Activated naive CD8-positive, alpha-beta T cell treated with anti-CD3 and anti-CD28 coated beads, Interleukin-2, amount 50 U/mL, for 24 hours (primary cell): ENCODE measurements at regions not wholly inside any gene's neighbourhood (a gene's known extent, or its start where the extent isn't known, plus 50 kb on each side); places are given as distances from the start of the nearest gene placed in this dataset.
"Not testable (repeated sequence)": the region's sequence is repeated elsewhere in the genome, so short reads cannot be mapped to it uniquely, and the experiment has no call there.

Experiments
- ATAC-seq: fragments of 150-1000 bp; cut with Tn5 transposase; one replicate; pipeline ENCODE4 v1.10.0; 2021
- DNase-seq: peaks from one replicate; pipeline ENCODE4 v3.0.0; 2021
- H3K27ac Mint-ChIP-seq: one replicate; pipeline ENCODE4 v1.8.0; 2021; ENCODE audit warnings: mild to moderate bottlenecking, mixed read lengths
- H3K27me3 Mint-ChIP-seq: one replicate; pipeline ENCODE4 v1.8.0; 2021; ENCODE audit warnings: mixed read lengths
- H3K36me3 Mint-ChIP-seq: one replicate; pipeline ENCODE4 v1.8.0; 2021; ENCODE audit warnings: low read depth, mixed read lengths
- H3K4me1 Mint-ChIP-seq: one replicate; pipeline ENCODE4 v1.8.0; 2021; ENCODE audit warnings: mixed read lengths
- H3K4me3 Mint-ChIP-seq: one replicate; pipeline ENCODE4 v1.8.0; 2021; ENCODE audit warnings: mild to moderate bottlenecking, moderate library complexity, mixed read lengths
- H3K9me3 Mint-ChIP-seq: one replicate; pipeline ENCODE4 v1.8.0; 2021; ENCODE audit warnings: mixed read lengths

GRCh38 chr14:51455041-51455835 lies 196.5 kb upstream of the FRMD6 start:
- Mint-ChIP-seq H3K9me3 (peaks cover 4% of the 10 kb centered on the region), H3K27me3 (peaks cover 4% of the 10 kb centered on the region), H3K4me3 (no peak overlapping the region), H3K4me1 (no peaks in the 10 kb centered on the region), H3K36me3 (no peaks in the 10 kb centered on the region), H3K27ac (no peak overlapping the region)
- DNase-seq (no peak), ATAC-seq (no peak)

- H3K27ac Mint-ChIP-seq: no peak overlapping the region
- DNase-seq: no peak
- H3K27me3 Mint-ChIP-seq: peaks cover 4% of the 10 kb centered on the region
- peaks cover 4% of the 10 kb centered on the region for H3K9me3 Mint-ChIP-seq
- no peak for ATAC-seq
- no peaks in the 10 kb centered on the region for H3K4me1 Mint-ChIP-seq
- no peak overlapping the region for H3K4me3 Mint-ChIP-seq
- H3K36me3 Mint-ChIP-seq: no peaks in the 10 kb centered on the region
These were observed 193.7 kb upstream of the FRMD6 start for GRCh38 chr14:51457843-51458562.

DNA sequence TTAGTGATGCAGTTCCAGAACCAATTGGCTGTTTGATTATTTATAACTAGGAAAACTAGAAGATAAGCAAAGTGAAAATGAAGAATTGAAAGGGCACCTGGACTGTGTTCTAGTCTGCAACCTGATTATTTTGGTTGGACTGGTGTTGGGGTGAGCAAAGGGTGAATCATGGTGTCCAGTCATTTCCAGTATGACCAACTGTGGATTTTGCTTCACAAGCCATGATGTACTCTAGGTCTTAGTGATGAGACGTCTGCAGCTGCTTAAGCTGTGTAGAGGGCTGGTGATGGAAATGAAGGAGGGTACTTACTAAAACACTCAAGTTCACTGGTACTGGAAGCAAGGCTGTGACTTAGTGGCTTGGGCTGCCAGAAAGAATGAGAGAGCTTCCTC lies 193.2 kb upstream of the FRMD6 start:
- Mint-ChIP-seq H3K9me3 (peaks cover 4% of the 10 kb centered on the region), H3K4me1 (no peaks in the 10 kb centered on the region), H3K4me3 (no peak overlapping the region), H3K27me3 (peaks cover 4% of the 10 kb centered on the region), H3K36me3 (no peaks in the 10 kb centered on the region), H3K27ac (no peak overlapping the region)
- ATAC-seq (no peak), DNase-seq (no peak)

DNA sequence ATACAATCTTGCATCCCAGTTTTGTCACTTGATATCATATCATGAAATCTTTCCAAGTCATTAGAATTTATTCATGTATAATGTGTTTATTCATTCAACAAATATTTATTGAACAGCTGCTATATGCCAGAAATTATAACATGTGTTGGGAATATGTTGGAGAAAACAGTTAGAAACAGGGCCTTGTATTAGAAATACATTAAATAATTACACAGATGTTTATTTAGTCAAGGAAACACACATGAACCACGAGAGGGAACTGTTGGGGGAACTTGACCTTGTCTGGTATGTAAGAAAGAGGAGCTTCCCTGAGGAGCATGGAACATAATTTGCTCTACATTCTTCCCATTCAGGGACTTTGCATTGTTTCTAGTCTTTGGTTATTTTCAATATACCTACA lies 191.7 kb upstream of the FRMD6 start:
- Mint-ChIP-seq H3K27me3 (peaks cover 4% of the 10 kb centered on the region), H3K36me3 (no peaks in the 10 kb centered on the region), H3K9me3 (peaks cover 4% of the 10 kb centered on the region), H3K4me3 (no peak overlapping the region), H3K4me1 (no peaks in the 10 kb centered on the region), H3K27ac (no peak overlapping the region)
- DNase-seq: no peak
- ATAC-seq: no peak

DNA sequence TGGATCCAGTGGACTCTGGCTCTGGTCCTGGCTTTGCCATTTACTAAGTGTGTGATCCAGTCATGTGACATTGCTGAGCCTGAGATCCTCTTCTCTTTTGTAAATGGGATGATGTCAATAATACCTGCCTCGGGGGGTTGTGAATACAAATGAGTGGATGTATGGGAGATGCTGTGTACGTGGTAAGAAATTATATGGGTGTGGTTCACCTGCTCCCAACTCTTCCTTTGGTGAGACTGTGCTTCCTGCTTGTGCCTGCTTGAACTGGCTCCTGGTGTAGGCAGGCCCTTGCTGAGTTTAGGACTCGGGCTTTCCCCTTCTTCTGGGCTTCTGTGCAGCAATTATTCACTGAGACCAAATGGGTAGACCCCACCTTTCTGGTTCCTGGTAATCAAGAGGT lies 189.5 kb upstream of the FRMD6 start:
- H3K36me3 Mint-ChIP-seq: no peaks in the 10 kb centered on the region
- H3K4me3 Mint-ChIP-seq: no peak overlapping the region
- ATAC-seq (no peak), DNase-seq (no peak)
- H3K27me3 Mint-ChIP-seq: no peaks in the 10 kb centered on the region
- H3K9me3 Mint-ChIP-seq: no peaks in the 10 kb centered on the region
- no peak overlapping the region for H3K27ac Mint-ChIP-seq
- no peaks in the 10 kb centered on the region for H3K4me1 Mint-ChIP-seq

DNA sequence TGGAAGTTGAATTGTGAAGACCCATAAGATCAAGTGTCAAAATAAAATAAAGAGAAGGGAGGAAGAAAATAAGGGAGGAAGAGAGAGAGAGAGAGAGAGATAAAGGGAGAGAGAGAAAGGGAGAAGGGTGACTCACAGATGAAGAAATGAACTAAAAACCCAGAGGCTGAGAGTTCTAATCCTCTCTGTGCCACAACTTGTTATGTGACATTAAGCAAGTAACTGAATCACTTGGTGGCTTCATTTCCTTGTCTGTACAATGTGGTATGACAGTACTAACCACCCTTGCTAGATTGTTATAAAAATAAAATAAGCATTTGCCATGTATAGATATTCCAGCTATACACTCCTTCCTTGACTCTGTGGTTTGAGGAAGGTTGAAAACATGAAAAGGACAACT lies 189.0 kb upstream of the FRMD6 start:
- no peaks in the 10 kb centered on the region for H3K4me1 Mint-ChIP-seq
- H3K9me3 Mint-ChIP-seq: no peaks in the 10 kb centered on the region
- no peak overlapping the region for H3K4me3 Mint-ChIP-seq

DNA sequence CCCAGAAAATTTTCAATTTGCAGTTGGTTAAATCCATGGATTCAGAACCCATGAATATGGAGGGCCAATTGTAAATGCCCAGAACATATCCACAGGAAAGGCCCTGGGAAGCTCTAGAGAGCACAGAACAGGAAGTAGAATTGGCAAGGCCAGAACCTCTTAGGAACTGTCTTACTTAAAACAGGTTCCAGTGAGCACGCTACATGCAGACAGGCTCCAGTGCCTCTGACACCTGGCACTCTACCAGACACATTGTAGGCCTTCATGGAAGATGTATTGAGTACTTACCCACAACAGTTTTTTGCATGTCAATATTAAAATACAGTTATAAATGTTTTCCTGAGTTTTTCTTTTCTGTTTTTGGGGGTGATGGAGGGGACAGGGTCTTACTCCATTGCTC lies 188.2 kb upstream of the FRMD6 start:
- Mint-ChIP-seq H3K4me1 (no peaks in the 10 kb centered on the region), H3K36me3 (no peaks in the 10 kb centered on the region), H3K27ac (no peak overlapping the region), H3K27me3 (no peaks in the 10 kb centered on the region), H3K4me3 (no peak overlapping the region), H3K9me3 (no peaks in the 10 kb centered on the region)
- DNase-seq: no peak
- no peak for ATAC-seq

More for the DNA sequence above, 189.0 kb upstream of the FRMD6 start:
- no peak for ATAC-seq
- H3K27me3 Mint-ChIP-seq: no peaks in the 10 kb centered on the region
- H3K36me3 Mint-ChIP-seq: no peaks in the 10 kb centered on the region
- DNase-seq: no peak
- no peak overlapping the region for H3K27ac Mint-ChIP-seq

DNA sequence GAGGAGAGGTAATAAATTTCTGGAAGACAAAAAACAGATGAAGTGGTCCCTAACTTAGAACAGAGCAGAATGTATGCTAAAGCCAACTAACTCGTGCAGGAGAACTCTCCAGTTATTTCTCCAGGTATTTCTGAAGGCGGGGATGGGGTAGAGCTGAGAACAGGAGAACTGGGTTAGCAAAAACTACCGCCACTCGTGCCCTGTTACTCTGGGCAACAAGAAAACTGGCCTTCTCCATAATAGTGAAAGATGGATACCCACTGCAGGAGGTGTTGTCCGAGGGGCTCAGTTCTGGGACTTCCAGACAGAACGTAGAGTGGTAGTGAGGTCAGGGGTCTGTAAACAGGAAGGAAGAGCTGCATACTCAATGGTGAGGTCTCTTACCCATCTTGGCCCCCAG lies 187.3 kb upstream of the FRMD6 start:
- Mint-ChIP-seq H3K4me3 (no peak overlapping the region), H3K4me1 (no peaks in the 10 kb centered on the region), H3K27me3 (no peaks in the 10 kb centered on the region), H3K36me3 (no peaks in the 10 kb centered on the region), H3K27ac (no peak overlapping the region), H3K9me3 (no peaks in the 10 kb centered on the region)
- no peak for DNase-seq
- ATAC-seq: no peak

DNA sequence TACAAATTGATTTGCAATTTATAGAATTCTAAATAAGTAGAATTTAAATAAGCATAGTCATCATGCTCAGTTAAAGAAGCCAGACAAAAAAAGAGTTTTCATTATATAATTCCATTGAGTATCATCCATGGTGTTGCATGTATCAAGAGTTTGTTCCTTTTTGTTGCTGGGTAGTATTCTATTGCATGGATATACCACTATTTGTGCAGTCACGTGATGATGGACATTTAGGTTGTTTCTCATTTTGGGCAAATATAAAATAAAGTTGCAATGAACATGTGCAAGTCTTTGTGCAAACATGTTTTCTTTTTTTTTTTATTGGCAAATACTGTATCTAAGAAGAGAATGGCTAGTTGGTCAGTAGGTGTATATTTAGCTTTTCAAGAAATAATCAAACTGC lies 186.2 kb upstream of the FRMD6 start:
- Mint-ChIP-seq H3K9me3 (no peaks in the 10 kb centered on the region), H3K4me3 (no peak overlapping the region), H3K27me3 (peaks cover under 1% of the 10 kb centered on the region), H3K4me1 (no peaks in the 10 kb centered on the region), H3K36me3 (no peaks in the 10 kb centered on the region), H3K27ac (no peak overlapping the region)
- ATAC-seq: no peak
- DNase-seq: no peak

DNA sequence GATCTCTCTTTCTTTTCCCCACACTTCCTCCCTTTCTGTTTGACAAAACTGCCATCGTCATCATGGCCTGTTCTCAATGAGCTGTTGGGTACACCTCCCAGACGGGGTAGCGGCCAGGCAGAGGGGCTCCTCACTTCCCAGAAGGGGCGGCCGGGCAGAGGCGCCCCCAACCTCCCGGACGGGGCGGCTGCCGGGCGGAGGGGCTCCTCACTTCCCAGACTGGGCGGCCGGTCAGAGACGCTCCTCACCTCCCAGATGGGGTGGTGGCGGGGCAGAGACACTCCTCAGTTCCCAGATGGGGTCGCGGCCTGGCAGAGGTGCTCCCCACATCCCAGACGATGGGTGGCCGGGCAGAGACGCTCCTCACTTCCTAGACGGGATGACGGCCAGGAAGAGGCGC lies 184.3 kb upstream of the FRMD6 start:
- not testable (repeated sequence) for ATAC-seq, H3K4me1 Mint-ChIP-seq, H3K27me3 Mint-ChIP-seq, H3K9me3 Mint-ChIP-seq, H3K36me3 Mint-ChIP-seq, H3K4me3 Mint-ChIP-seq, DNase-seq, H3K27ac Mint-ChIP-seq

- Mint-ChIP-seq H3K4me1 (no peaks in the 10 kb centered on the region), H3K27me3 (peaks cover 5% of the 10 kb centered on the region), H3K4me3 (no peak overlapping the region), H3K27ac (no peak overlapping the region), H3K9me3 (no peaks in the 10 kb centered on the region), H3K36me3 (no peaks in the 10 kb centered on the region)
- ATAC-seq (no peak), DNase-seq (no peak)
These were observed 183.2 kb upstream of the FRMD6 start for GRCh38 chr14:51468523-51468922.

GRCh38 chr14:51472881-51473280 lies 178.8 kb upstream of the FRMD6 start:
- H3K4me3 Mint-ChIP-seq: no peak overlapping the region
- H3K4me1 Mint-ChIP-seq: peaks cover 5% of the 10 kb centered on the region
- H3K27me3 Mint-ChIP-seq: peaks cover 5% of the 10 kb centered on the region
- H3K27ac Mint-ChIP-seq: no peak overlapping the region
- DNase-seq (no peak), ATAC-seq (no peak)
- no peaks in the 10 kb centered on the region for H3K36me3 Mint-ChIP-seq
- no peaks in the 10 kb centered on the region for H3K9me3 Mint-ChIP-seq

DNA sequence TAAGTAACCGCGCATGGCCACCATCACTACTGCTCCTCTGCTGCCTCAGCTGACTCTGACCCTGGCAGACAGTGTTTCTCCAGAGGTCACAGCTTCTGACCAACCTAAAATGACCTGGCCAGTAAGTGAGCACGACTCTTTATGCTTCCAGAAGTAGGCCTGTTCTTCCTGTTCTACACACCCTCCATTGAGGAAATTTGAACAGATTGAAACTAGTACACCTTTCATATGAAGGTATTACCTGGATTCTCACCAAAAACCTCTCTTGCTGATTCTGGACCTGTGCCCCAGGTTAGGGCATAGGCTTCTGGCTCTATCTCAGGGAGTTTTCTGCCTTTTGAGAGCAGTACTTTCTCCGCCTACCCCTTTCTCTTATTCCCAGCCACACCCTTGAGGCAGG lies 178.4 kb upstream of the FRMD6 start:
- Mint-ChIP-seq H3K27me3 (peaks cover 5% of the 10 kb centered on the region), H3K4me1 (peaks cover 5% of the 10 kb centered on the region), H3K36me3 (no peaks in the 10 kb centered on the region), H3K27ac (no peak overlapping the region), H3K9me3 (no peaks in the 10 kb centered on the region), H3K4me3 (no peak overlapping the region)
- ATAC-seq (no peak), DNase-seq (no peak)

- ATAC-seq (no peak), DNase-seq (no peak)
- Mint-ChIP-seq H3K4me3 (no peak overlapping the region), H3K36me3 (no peaks in the 10 kb centered on the region), H3K9me3 (no peaks in the 10 kb centered on the region), H3K27ac (no peak overlapping the region), H3K4me1 (peaks cover 5% of the 10 kb centered on the region), H3K27me3 (peaks cover 5% of the 10 kb centered on the region)
These were observed 177.7 kb upstream of the FRMD6 start for GRCh38 chr14:51473808-51474565.

GRCh38 chr14:51474854-51475253 lies 176.9 kb upstream of the FRMD6 start:
- Mint-ChIP-seq H3K36me3 (no peaks in the 10 kb centered on the region), H3K27ac (no peak overlapping the region), H3K9me3 (no peaks in the 10 kb centered on the region), H3K4me3 (no peak overlapping the region), H3K27me3 (peaks cover 5% of the 10 kb centered on the region), H3K4me1 (peaks cover 5% of the 10 kb centered on the region)
- ATAC-seq (no peak), DNase-seq (no peak)
